ENCODE measurements at regions not wholly inside any gene's neighbourhood (a gene's known extent, or its start where the extent isn't known, plus 50 kb on each side); places are given as distances from the start of the nearest gene placed in this dataset.
"Not testable (repeated sequence)": the region's sequence is repeated elsewhere in the genome, so short reads cannot be mapped to it uniquely, and the experiment has no call there.

DNA sequence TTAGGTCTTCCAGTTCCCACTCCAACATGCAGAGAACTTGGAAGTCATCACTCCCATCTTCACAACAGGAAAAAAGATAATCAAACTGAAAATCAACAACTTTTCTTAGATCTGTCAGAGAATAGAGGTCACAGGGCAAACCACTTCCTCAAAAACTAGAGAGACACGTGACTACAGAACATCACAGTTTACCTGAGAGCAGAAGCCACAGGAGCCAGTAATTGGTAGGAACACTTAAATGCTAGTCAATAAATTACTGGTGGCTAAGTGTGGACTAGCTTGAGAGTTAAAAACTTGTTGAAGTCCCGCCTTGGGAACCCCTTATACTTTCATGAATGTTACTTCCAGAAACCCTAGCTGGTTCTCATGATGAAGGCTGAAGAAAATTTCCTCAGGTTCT is 81.1 kb downstream of the THSD1 start:
- not testable (repeated sequence) for H3K4me1 ChIP-seq; H2AFZ ChIP-seq; H3K9me3 ChIP-seq (ENCODE audit: control insufficient read depth, low read length); H3K79me2 ChIP-seq; H3K27ac ChIP-seq; H3K9ac ChIP-seq; H3K4me3 ChIP-seq (ENCODE audit: low read depth, low read length); H3K4me2 ChIP-seq (ENCODE audit: low read length); H3K27me3 ChIP-seq (ENCODE audit: control insufficient read depth, insufficient read depth, low read length); H3K36me3 ChIP-seq (ENCODE audit: control insufficient read depth, insufficient read depth, low read length)

DNA sequence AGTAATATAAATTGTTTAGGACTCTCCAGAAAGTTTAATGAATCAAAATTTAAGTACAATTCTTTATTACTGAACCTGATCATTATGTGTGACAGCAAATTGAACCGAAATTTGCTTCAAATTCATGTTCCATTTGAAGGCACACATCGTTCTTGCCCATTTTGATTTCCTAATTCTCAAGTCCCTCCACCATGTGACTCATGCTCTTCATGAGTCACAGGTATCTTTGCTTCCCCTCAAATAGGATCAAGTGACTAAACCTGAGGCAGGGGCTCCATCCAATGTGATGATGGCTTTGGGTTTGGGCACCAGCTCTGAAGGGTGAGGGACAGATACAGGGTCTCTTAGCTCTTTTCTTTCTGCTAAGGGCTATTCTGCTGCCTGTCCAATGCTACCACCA is 86.1 kb downstream of the THSD1 start:
- H3K4me2 ChIP-seq (ENCODE audit: low read length): no peak overlapping the region
- TF ChIP-seq, protein P1, sequence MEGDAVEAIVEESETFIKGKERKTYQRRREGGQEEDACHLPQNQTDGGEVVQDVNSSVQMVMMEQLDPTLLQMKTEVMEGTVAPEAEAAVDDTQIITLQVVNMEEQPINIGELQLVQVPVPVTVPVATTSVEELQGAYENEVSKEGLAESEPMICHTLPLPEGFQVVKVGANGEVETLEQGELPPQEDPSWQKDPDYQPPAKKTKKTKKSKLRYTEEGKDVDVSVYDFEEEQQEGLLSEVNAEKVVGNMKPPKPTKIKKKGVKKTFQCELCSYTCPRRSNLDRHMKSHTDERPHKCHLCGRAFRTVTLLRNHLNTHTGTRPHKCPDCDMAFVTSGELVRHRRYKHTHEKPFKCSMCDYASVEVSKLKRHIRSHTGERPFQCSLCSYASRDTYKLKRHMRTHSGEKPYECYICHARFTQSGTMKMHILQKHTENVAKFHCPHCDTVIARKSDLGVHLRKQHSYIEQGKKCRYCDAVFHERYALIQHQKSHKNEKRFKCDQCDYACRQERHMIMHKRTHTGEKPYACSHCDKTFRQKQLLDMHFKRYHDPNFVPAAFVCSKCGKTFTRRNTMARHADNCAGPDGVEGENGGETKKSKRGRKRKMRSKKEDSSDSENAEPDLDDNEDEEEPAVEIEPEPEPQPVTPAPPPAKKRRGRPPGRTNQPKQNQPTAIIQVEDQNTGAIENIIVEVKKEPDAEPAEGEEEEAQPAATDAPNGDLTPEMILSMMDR (IDR thresholded peaks at IDR 0.05): no peak
- no peak overlapping the region for H3K4me3 ChIP-seq (ENCODE audit: low read depth, low read length)
- no peak overlapping the region for H2AFZ ChIP-seq
- no peak overlapping the region for H3K27ac ChIP-seq
- no peaks in the 10 kb centered on the region for H3K27me3 ChIP-seq (ENCODE audit: control insufficient read depth, insufficient read depth, low read length)
- no peaks in the 10 kb centered on the region for H3K9me3 ChIP-seq (ENCODE audit: control insufficient read depth, low read length)
- H3K9ac ChIP-seq: no peak overlapping the region
- H3K36me3 ChIP-seq (ENCODE audit: control insufficient read depth, insufficient read depth, low read length): no peaks in the 10 kb centered on the region
- H3K79me2 ChIP-seq: no peaks in the 10 kb centered on the region
- no peaks in the 10 kb centered on the region for H3K4me1 ChIP-seq

DNA sequence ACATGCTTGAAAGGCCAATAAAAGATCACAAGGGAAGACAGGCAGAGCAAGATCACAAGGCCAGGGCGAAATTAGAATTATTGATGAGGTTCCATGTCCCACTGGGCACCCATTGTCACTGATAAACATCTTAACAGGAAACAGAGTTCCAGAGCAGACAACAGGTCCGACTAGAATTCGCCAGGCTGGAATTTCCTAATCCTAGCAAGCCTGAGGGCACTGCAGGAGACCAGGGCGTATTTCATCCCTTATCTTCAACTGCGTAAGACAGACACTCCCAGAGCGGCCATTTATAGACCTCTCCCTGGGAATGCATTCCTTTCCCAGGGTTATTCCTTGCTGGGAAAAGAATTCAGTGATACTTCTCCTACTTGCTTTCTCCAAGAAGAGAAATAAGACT is 96.1 kb downstream of the THSD1 start:
- not testable (repeated sequence) for H3K4me3 ChIP-seq (ENCODE audit: low read depth, low read length); H3K36me3 ChIP-seq (ENCODE audit: control insufficient read depth, insufficient read depth, low read length); H3K27ac ChIP-seq; H3K9ac ChIP-seq; H3K4me2 ChIP-seq (ENCODE audit: low read length); H3K79me2 ChIP-seq; H3K4me1 ChIP-seq; H3K27me3 ChIP-seq (ENCODE audit: control insufficient read depth, insufficient read depth, low read length); H3K9me3 ChIP-seq (ENCODE audit: control insufficient read depth, low read length); H2AFZ ChIP-seq

DNA sequence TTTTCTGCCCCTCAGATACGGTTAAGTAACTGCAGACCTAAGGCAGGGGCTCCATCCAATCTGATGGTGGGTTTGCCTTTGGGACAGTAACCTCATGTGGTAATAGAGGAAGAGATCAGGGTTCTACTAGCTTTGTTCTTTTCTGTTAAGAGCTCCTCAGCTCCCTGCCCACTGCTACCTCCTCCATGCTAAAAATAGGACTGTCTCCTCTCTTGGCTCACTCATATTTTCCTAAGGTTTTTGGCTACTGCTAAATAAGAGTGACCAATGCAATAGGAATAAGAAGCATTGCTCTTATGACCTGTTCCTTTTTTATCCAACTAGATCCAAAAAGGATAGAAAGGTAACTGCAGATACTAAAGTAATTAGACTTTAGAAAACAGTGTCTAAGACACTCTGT is 99.6 kb downstream of the THSD1 start:
- not testable (repeated sequence) for H2AFZ ChIP-seq; H3K9me3 ChIP-seq (ENCODE audit: control insufficient read depth, low read length); H3K27ac ChIP-seq; H3K4me1 ChIP-seq; H3K79me2 ChIP-seq; H3K9ac ChIP-seq; H3K36me3 ChIP-seq (ENCODE audit: control insufficient read depth, insufficient read depth, low read length); H3K4me3 ChIP-seq (ENCODE audit: low read depth, low read length); H3K4me2 ChIP-seq (ENCODE audit: low read length); H3K27me3 ChIP-seq (ENCODE audit: control insufficient read depth, insufficient read depth, low read length)

DNA sequence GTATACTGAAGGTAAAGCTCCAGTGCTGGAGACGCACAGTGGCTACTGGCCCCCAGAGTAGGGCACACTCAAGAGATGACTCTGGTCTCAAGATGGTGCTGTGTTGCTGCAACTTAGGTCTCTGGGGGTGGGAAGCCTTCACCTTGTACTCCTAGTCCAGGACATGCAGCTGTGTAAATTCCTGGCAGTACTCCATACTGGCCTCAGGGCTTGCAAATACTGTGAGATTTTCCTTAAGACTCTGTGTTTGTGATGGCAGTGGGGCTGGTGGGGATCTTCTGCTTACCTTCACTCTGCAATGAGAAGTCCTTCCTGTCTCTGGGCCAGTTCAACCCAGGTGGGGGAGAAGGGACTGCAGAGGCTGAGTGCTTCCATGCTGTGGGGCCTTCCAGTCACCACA is 102.9 kb downstream of the THSD1 start:
- H2AFZ ChIP-seq; H3K79me2 ChIP-seq; H3K27me3 ChIP-seq (ENCODE audit: control insufficient read depth, insufficient read depth, low read length); H3K36me3 ChIP-seq (ENCODE audit: control insufficient read depth, insufficient read depth, low read length); H3K4me2 ChIP-seq (ENCODE audit: low read length); H3K4me1 ChIP-seq; H3K27ac ChIP-seq; H3K9ac ChIP-seq; H3K9me3 ChIP-seq (ENCODE audit: control insufficient read depth, low read length); H3K4me3 ChIP-seq (ENCODE audit: low read depth, low read length): not testable (repeated sequence)

DNA sequence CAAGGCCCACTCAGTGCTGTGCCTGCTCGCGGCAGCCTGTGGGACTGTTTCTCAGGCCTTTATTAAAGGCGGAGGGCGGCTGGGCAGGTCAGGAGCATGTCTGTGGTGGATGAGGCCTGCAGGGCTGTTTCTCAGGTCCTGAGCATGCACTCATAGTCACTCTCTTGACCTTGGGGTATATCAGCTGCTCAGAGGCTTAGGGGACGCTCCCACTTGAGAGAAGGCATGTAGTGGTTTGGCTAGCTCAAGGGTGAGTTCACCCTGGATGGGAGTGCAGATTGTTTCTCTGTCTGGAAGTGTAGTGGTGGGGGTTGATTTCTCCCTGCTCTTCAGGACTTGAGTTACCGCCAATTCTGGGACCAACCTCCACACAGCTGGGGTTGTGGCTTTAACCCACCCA is 103.3 kb downstream of the THSD1 start:
- not testable (repeated sequence) for H3K9me3 ChIP-seq (ENCODE audit: control insufficient read depth, low read length); H3K36me3 ChIP-seq (ENCODE audit: control insufficient read depth, insufficient read depth, low read length); H2AFZ ChIP-seq; H3K9ac ChIP-seq; H3K4me1 ChIP-seq; H3K27ac ChIP-seq; H3K27me3 ChIP-seq (ENCODE audit: control insufficient read depth, insufficient read depth, low read length); H3K4me2 ChIP-seq (ENCODE audit: low read length); H3K4me3 ChIP-seq (ENCODE audit: low read depth, low read length); H3K79me2 ChIP-seq

DNA sequence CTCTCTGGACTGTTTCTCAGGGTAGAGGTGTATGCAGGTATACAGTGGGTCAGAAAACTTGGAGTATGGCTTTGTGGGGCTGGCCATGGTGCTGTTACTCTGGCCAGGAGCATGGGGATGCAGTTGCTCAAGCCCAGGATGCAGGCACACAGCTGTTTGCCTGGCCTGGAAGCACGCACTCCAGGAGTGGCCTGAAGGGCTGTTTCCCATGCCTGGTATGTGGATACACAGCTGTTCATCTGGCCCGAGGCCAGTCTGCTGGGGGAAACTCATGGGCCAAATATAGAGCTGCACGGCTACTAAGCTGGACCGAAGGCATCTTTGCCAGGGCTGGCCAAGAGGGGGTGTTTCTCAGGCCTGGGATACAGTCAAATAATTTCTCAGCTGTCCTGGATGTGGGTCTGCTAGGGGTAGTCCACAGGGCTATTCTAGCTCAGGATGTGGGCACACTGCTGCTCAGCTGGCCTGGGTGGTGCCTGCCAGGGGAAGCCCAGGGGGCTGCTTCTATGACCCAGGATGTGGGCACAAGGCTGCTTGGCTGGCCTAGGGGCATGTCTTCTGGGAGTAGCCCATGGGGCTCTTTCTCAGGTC is 104.1 kb downstream of the THSD1 start:
- H3K79me2 ChIP-seq: not testable (repeated sequence)

DNA sequence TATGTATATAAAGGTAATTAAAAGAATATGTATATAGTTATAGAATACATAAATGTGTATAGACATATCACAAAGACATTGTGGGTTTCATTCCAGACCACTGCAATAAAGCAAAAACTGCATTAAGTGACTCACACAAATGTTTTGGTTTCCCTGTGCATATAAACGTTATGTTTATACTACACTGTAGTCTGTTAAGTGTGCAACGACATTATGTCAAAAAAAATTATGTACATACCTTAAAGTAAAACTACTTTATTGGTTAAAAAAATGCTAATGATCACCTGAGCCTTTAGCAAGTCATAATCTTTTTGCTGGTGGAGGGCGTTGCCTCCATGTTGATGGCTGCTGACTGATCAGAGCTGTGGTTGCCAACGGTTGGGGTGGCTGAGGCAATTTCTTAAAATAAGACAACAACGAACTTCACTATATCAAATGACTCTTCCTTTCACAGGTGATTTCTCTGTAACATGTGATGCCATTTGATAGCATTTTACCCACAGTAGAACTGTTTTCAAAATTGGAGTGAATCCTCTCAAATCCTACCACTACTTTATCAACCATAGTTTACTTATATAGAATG is 107.8 kb downstream of the THSD1 start:
- H3K4me1 ChIP-seq; H2AFZ ChIP-seq; H3K27ac ChIP-seq; H3K36me3 ChIP-seq (ENCODE audit: control insufficient read depth, insufficient read depth, low read length); H3K4me3 ChIP-seq (ENCODE audit: low read depth, low read length); H3K4me2 ChIP-seq (ENCODE audit: low read length); H3K27me3 ChIP-seq (ENCODE audit: control insufficient read depth, insufficient read depth, low read length); H3K9me3 ChIP-seq (ENCODE audit: control insufficient read depth, low read length); H3K9ac ChIP-seq; H3K79me2 ChIP-seq: not testable (repeated sequence)

More for the DNA sequence above, 104.1 kb downstream of the THSD1 start:
- H3K27me3 ChIP-seq (ENCODE audit: control insufficient read depth, insufficient read depth, low read length); H3K36me3 ChIP-seq (ENCODE audit: control insufficient read depth, insufficient read depth, low read length); H3K27ac ChIP-seq; H3K4me1 ChIP-seq; H3K9ac ChIP-seq; H3K4me3 ChIP-seq (ENCODE audit: low read depth, low read length); H3K9me3 ChIP-seq (ENCODE audit: control insufficient read depth, low read length); H2AFZ ChIP-seq; H3K4me2 ChIP-seq (ENCODE audit: low read length): not testable (repeated sequence)

DNA sequence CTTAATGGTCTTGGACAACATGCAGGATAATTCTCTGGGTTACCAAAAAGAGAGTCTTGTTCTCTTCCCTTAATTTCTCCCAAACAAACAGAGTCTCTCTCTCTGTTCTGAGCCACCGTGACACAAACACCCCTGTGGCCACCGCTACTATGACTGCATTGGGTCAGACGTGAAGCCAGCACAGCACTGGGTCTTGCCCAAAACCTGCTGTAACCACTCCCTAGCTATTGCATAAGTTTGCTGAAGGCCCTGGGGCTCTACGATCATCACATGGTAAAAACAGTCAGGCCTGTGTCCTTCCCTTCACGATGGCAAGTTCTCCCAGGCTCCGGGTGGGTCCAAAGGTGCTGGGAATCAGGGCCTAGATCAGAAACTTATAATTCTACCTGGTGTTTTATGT is 117.1 kb downstream of the THSD1 start:
- not testable (repeated sequence) for H2AFZ ChIP-seq; H3K27me3 ChIP-seq (ENCODE audit: control insufficient read depth, insufficient read depth, low read length); H3K27ac ChIP-seq; H3K79me2 ChIP-seq; H3K36me3 ChIP-seq (ENCODE audit: control insufficient read depth, insufficient read depth, low read length); H3K9me3 ChIP-seq (ENCODE audit: control insufficient read depth, low read length); H3K9ac ChIP-seq; H3K4me2 ChIP-seq (ENCODE audit: low read length); H3K4me1 ChIP-seq; H3K4me3 ChIP-seq (ENCODE audit: low read depth, low read length)

DNA sequence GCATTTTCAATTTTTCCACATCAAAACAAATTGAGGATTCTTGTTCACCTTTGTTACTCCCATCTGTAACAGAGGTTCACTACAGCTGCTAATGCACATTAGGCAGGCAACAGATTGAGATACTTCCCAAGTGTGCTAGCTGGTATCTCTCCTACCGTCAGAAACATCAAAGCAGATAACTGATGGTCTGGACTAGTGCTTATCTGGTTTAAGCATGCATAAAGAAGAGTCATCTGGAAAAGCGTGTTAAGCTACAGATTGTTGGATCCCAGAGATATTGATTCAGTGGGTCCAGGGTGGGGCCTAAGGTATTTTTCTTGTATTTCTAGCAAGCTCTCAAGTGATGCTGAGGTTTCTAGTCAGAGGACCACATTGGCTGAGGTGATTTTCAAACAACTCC is 122.0 kb upstream of the NEK3 start:
- not testable (repeated sequence) for H3K9ac ChIP-seq; H3K4me2 ChIP-seq (ENCODE audit: low read length)

More for the DNA sequence above, 122.0 kb upstream of the NEK3 start:
- not testable (repeated sequence) for H3K4me1 ChIP-seq; H3K27ac ChIP-seq; H2AFZ ChIP-seq; H3K36me3 ChIP-seq (ENCODE audit: control insufficient read depth, insufficient read depth, low read length); H3K27me3 ChIP-seq (ENCODE audit: control insufficient read depth, insufficient read depth, low read length); H3K4me3 ChIP-seq (ENCODE audit: low read depth, low read length); H3K9me3 ChIP-seq (ENCODE audit: control insufficient read depth, low read length); H3K79me2 ChIP-seq

Measured in parathyroid adenoma (tissue), 2 donors.